ENCODE measurements at regions not wholly inside any gene's neighbourhood (a gene's known extent, or its start where the extent isn't known, plus 50 kb on each side); places are given as distances from the start of the nearest gene placed in this dataset.

GRCh38 chr3:81043009-81043408 lies 718.4 kb downstream of the GBE1 start:
- DNase-seq (ENCODE audit: extremely low read depth, low read depth), result no peak
- no peak overlapping the region for H3K4me3 ChIP-seq (replicated peaks; ENCODE audit: low read depth, low read length)
- TF ChIP-seq, protein P1, sequence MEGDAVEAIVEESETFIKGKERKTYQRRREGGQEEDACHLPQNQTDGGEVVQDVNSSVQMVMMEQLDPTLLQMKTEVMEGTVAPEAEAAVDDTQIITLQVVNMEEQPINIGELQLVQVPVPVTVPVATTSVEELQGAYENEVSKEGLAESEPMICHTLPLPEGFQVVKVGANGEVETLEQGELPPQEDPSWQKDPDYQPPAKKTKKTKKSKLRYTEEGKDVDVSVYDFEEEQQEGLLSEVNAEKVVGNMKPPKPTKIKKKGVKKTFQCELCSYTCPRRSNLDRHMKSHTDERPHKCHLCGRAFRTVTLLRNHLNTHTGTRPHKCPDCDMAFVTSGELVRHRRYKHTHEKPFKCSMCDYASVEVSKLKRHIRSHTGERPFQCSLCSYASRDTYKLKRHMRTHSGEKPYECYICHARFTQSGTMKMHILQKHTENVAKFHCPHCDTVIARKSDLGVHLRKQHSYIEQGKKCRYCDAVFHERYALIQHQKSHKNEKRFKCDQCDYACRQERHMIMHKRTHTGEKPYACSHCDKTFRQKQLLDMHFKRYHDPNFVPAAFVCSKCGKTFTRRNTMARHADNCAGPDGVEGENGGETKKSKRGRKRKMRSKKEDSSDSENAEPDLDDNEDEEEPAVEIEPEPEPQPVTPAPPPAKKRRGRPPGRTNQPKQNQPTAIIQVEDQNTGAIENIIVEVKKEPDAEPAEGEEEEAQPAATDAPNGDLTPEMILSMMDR (IDR thresholded peaks at IDR 0.05; ENCODE audit: low read depth, low read length, missing control alignments), result no peak

GRCh38 chr3:81041331-81041730 lies 720.1 kb downstream of the GBE1 start:
- no peak for DNase-seq (ENCODE audit: extremely low read depth, low read depth)
- TF ChIP-seq, protein P1 (IDR thresholded peaks at IDR 0.05; ENCODE audit: low read depth, low read length, missing control alignments), result no peak
- H3K4me3 ChIP-seq (replicated peaks; ENCODE audit: low read depth, low read length), result no peak overlapping the region

DNA sequence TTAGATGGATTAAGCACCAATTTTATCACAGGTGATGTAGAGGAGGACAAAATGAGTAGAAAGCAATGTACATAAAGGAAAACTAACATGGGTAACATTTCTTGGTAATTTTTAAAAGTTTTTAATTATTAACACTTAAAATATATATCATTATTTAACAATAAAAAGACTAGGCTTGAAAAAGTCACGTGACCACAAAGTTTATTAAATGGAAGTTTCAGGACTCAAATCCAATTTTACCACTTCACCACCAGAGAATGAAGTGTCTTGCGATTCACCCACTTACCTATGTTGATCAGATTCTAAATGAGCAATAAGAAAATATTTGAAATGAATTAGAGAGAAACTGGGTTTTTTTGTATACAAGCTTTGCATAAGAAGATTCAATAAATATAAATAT lies 721.3 kb downstream of the GBE1 start:
- TF ChIP-seq, protein P1 (IDR thresholded peaks at IDR 0.05; ENCODE audit: low read depth, low read length, missing control alignments), result no peak
- no peak for DNase-seq (ENCODE audit: extremely low read depth, low read depth)
- H3K4me3 ChIP-seq (replicated peaks; ENCODE audit: low read depth, low read length), result no peak overlapping the region

DNA sequence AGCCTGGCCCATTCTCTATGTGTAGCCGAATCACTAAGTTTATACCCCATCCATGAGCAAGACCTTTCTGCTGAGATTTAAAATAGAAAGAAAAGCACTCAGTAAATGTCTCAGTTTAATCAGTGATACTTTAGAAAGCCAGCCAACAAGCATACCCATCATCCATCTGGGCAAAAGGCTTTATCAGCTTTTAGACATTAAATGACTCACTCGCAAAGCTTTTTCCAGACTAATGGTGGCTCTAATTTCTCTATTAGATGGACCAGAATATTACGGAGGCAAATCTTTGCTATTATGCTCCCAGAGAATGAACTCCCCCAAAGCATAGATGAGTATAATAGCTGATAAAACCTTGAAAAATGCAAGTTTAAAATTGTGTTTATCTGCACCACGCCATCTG lies 727.8 kb downstream of the GBE1 start:
- TF ChIP-seq, protein P1 (IDR thresholded peaks at IDR 0.05; ENCODE audit: low read depth, low read length, missing control alignments), result no peak
- H3K4me3 ChIP-seq (replicated peaks; ENCODE audit: low read depth, low read length), result no peak overlapping the region
- DNase-seq (ENCODE audit: extremely low read depth, low read depth), result no peak

DNA sequence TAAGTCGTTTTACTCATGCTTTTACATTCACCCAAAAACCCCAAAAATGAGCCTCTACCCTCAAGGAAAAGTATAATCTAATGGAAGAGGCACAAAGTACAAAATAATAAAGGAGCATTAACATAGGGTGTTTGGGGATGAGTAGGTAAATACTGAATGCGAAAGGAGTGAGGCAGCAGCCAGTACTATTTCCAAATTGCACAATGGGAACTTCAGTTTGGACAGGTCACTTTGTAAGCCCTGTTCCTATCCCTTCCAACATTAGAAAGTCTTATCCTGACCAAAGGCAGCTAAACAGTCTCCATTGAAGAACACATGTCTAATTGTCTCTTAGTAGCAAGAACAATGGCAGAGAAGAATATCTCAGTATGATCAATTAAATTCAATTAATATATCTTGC lies 728.3 kb downstream of the GBE1 start:
- no peak for DNase-seq (ENCODE audit: extremely low read depth, low read depth)
- TF ChIP-seq, protein P1 (IDR thresholded peaks at IDR 0.05; ENCODE audit: low read depth, low read length, missing control alignments), result no peak
- no peak overlapping the region for H3K4me3 ChIP-seq (replicated peaks; ENCODE audit: low read depth, low read length)

DNA sequence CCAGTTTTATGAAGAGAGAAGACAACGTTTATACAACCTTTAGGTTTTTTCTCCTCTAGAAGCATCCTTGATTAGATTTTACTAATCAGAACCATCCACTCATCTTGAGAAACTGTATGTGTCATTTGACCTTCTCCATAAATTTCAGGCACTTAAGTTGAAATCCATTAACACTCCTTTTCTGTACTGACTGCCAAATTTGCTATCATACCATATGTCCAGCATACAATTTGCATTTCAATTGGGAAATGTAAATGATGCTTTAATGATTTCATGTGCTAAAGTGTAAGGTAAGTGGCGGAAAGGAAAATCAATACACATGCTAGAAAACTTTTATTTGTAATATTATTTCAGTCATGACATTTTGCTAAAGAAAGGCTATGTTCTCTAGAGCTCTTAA lies 731.6 kb downstream of the GBE1 start:
- TF ChIP-seq, protein P1 (IDR thresholded peaks at IDR 0.05; ENCODE audit: low read depth, low read length, missing control alignments), result no peak
- no peak overlapping the region for H3K4me3 ChIP-seq (replicated peaks; ENCODE audit: low read depth, low read length)

GRCh38 chr3:81027344-81027743 lies 734.1 kb downstream of the GBE1 start:
- TF ChIP-seq, protein P1 (IDR thresholded peaks at IDR 0.05; ENCODE audit: low read depth, low read length, missing control alignments), result no peak
- no peak for DNase-seq (ENCODE audit: extremely low read depth, low read depth)
- H3K4me3 ChIP-seq (replicated peaks; ENCODE audit: low read depth, low read length), result no peak overlapping the region

More for the DNA sequence above, 731.6 kb downstream of the GBE1 start:
- DNase-seq (ENCODE audit: extremely low read depth, low read depth), result no peak
